ENCODE measurements at regions not wholly inside any gene's neighbourhood (a gene's known extent, or its start where the extent isn't known, plus 50 kb on each side); places are given as distances from the start of the nearest gene placed in this dataset.

DNA sequence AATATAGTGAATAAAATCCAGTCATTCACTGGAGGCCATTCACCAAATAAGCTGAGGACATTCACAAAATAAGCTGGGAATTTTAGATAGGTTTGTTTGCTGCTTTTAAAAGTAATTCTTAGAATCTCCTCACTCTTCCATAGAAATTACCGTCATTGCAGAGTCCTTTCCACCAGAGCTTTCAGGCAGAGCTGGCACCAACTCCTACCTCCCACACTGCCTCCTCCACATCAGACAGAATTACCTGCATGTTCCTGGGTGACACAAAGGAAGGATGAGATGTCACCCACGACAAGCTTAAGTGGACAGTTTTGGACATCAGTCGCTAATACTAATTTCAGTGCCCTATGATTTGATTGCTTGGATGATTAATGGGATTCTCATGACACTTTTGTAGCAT lies 1113.2 kb downstream of the IGSF11 start:
- no peak overlapping the region for H3K27ac ChIP-seq
- no peaks in the 10 kb centered on the region for H3K79me2 ChIP-seq (ENCODE audit: insufficient read depth)
- no peaks in the 10 kb centered on the region for H3K36me3 ChIP-seq (ENCODE audit: low read depth)
- no peak for DNase-seq
- no peaks in the 10 kb centered on the region for H3K9me2 ChIP-seq (ENCODE audit: insufficient read depth)
- H3K4me3 ChIP-seq: no peak overlapping the region
- H3K27me3 ChIP-seq (replicated peaks; ENCODE audit: insufficient read depth): no peaks in the 10 kb centered on the region
- H3K9ac ChIP-seq: no peak overlapping the region
- H3K9me3 ChIP-seq (ENCODE audit: low read depth): no peaks in the 10 kb centered on the region
- no peaks in the 10 kb centered on the region for H3F3A ChIP-seq (ENCODE audit: insufficient read depth)
- no peaks in the 10 kb centered on the region for H4K20me1 ChIP-seq (ENCODE audit: insufficient read depth)
- H2AFZ ChIP-seq: no peak overlapping the region
- 59 to 66% methylated on average over 3 of the region's 3 CpGs for WGBS, 2 experiments (ENCODE audit: low coverage in 1 of 2, low lambda C conversion rate in 2 of 2, missing lambda C conversion rate in 2 of 2)
- no peaks in the 10 kb centered on the region for H3K4me1 ChIP-seq (ENCODE audit: insufficient read depth)
- in situ Hi-C loops (cut with MboI): no loop called here
- TF ChIP-seq EZH2 (IDR thresholded peaks at IDR 0.05; ENCODE audit: insufficient read depth, poor library complexity, severe bottlenecking) (no peak), EZH2phosphoT487 (IDR thresholded peaks at IDR 0.05; ENCODE audit: insufficient read depth, low read depth) (no peak)
- no peak overlapping the region for H3K4me2 ChIP-seq (ENCODE audit: unreplicated experiment)

DNA sequence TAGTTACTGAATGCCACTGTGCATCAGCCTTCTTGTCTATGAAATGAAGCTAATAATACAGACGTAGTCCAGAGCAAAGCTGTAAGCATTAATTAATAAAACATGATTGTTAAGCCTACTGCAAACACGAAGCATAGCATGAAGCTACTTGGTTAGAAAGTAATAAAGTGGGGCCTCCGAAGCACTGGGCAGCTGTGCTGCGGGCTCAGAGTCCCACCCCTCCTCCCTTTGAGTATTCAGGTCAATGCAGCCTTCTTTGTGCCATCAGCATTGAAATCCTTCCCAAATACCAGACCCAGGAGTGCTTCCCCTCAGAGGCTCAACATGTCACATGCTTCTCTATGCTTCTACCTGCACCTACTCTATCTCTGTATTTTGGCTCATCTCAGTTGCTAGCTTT lies 1112.6 kb downstream of the IGSF11 start:
- H3K4me1 ChIP-seq (ENCODE audit: insufficient read depth): no peaks in the 10 kb centered on the region
- no peak overlapping the region for H3K9ac ChIP-seq
- in situ Hi-C loops (cut with MboI): no loop called here

DNA sequence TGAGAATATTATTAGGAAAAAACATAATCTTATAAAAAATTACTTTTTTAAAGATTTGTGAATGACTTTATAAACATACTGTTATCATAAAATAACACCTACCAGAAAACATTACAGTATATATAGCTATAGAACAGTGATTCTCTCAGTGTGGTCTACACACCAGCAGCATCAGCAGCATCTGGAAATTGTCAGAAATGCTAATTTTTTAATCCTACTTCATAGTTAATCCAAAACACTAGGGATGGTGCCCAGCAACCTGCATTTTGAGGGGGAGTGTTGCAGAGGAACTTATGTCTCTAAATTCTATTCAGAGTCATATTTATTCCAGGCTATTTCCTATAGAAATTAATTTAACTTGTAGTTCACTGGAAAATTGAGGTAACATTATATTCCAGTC lies 1107.8 kb downstream of the IGSF11 start:
- H3K9me2 ChIP-seq (ENCODE audit: insufficient read depth): no peaks in the 10 kb centered on the region
- H3K4me2 ChIP-seq (ENCODE audit: unreplicated experiment): no peak overlapping the region
- H3K27me3 ChIP-seq (replicated peaks; ENCODE audit: insufficient read depth): no peaks in the 10 kb centered on the region
- DNase-seq: no peak
- H3K4me3 ChIP-seq: no peak overlapping the region
- TF ChIP-seq EZH2phosphoT487 (IDR thresholded peaks at IDR 0.05; ENCODE audit: insufficient read depth, low read depth) (no peak), EZH2 (IDR thresholded peaks at IDR 0.05; ENCODE audit: insufficient read depth, poor library complexity, severe bottlenecking) (no peak)
- no peaks in the 10 kb centered on the region for H3F3A ChIP-seq (ENCODE audit: insufficient read depth)
- no peak overlapping the region for H3K9ac ChIP-seq
- H4K20me1 ChIP-seq (ENCODE audit: insufficient read depth): no peaks in the 10 kb centered on the region
- no peak overlapping the region for H2AFZ ChIP-seq
- H3K36me3 ChIP-seq (ENCODE audit: low read depth): no peaks in the 10 kb centered on the region
- in situ Hi-C loops (cut with MboI): no loop called here
- no peak overlapping the region for H3K27ac ChIP-seq
- H3K79me2 ChIP-seq (ENCODE audit: insufficient read depth): no peaks in the 10 kb centered on the region
- H3K9me3 ChIP-seq (ENCODE audit: low read depth): no peaks in the 10 kb centered on the region
- no peaks in the 10 kb centered on the region for H3K4me1 ChIP-seq (ENCODE audit: insufficient read depth)

More for the DNA sequence above, 1112.6 kb downstream of the IGSF11 start:
- Histone ChIP-seq H3K27me3 (replicated peaks; ENCODE audit: insufficient read depth) (no peaks in the 10 kb centered on the region), H3K36me3 (ENCODE audit: low read depth) (no peaks in the 10 kb centered on the region), H2AFZ (no peak overlapping the region), H3K27ac (no peak overlapping the region), H3F3A (ENCODE audit: insufficient read depth) (no peaks in the 10 kb centered on the region), H3K4me2 (ENCODE audit: unreplicated experiment) (no peak overlapping the region), H3K4me3 (no peak overlapping the region), H3K9me3 (ENCODE audit: low read depth) (no peaks in the 10 kb centered on the region), H3K79me2 (ENCODE audit: insufficient read depth) (no peaks in the 10 kb centered on the region), H4K20me1 (ENCODE audit: insufficient read depth) (no peaks in the 10 kb centered on the region), H3K9me2 (ENCODE audit: insufficient read depth) (no peaks in the 10 kb centered on the region)
- WGBS, 2 experiments (ENCODE audit: low coverage in 1 of 2, low lambda C conversion rate in 2 of 2, missing lambda C conversion rate in 2 of 2): 58 to 60% methylated on average over 4 of the region's 4 CpGs
- TF ChIP-seq EZH2phosphoT487 (IDR thresholded peaks at IDR 0.05; ENCODE audit: insufficient read depth, low read depth) (no peak), EZH2 (IDR thresholded peaks at IDR 0.05; ENCODE audit: insufficient read depth, poor library complexity, severe bottlenecking) (no peak)
- no peak for DNase-seq

DNA sequence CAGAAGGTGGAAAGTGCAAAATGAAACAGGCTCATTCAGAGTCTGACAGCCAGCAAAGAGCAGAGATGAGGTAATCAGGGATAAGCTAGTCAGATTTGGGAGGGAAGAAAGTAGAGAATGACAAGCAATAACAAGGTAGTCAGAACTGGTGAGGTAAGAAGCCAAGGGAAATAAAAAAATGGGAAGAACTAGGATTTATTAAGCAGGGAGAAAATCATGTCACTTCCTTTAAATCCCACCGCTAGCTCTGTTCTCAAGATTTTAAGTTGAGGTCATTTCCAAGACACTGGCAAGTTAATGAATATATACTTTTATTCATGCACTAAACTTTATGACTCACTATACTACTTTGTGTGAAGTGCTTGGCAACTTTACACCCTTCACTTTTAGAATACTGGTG lies 1106.8 kb downstream of the IGSF11 start:
- Histone ChIP-seq H3K4me2 (ENCODE audit: unreplicated experiment) (no peak overlapping the region), H3K27ac (no peak overlapping the region), H3K9me2 (ENCODE audit: insufficient read depth) (no peaks in the 10 kb centered on the region), H3K79me2 (ENCODE audit: insufficient read depth) (no peaks in the 10 kb centered on the region), H2AFZ (no peak overlapping the region), H3F3A (ENCODE audit: insufficient read depth) (no peaks in the 10 kb centered on the region), H3K4me3 (no peak overlapping the region), H4K20me1 (ENCODE audit: insufficient read depth) (no peaks in the 10 kb centered on the region), H3K27me3 (replicated peaks; ENCODE audit: insufficient read depth) (no peaks in the 10 kb centered on the region), H3K9ac (no peak overlapping the region), H3K4me1 (ENCODE audit: insufficient read depth) (no peaks in the 10 kb centered on the region), H3K36me3 (ENCODE audit: low read depth) (no peaks in the 10 kb centered on the region), H3K9me3 (ENCODE audit: low read depth) (no peaks in the 10 kb centered on the region)
- 88 to 100% methylated on average over 1 of the region's 1 CpG for WGBS, 2 experiments (ENCODE audit: low coverage in 1 of 2, low lambda C conversion rate in 2 of 2, missing lambda C conversion rate in 2 of 2)
- no peak for TF ChIP-seq EZH2phosphoT487 (IDR thresholded peaks at IDR 0.05; ENCODE audit: insufficient read depth, low read depth)
- no peak for TF ChIP-seq EZH2 (IDR thresholded peaks at IDR 0.05; ENCODE audit: insufficient read depth, poor library complexity, severe bottlenecking)
- in situ Hi-C loops (cut with MboI): no loop called here
- peak; percentile 9 for DNase-seq

DNA sequence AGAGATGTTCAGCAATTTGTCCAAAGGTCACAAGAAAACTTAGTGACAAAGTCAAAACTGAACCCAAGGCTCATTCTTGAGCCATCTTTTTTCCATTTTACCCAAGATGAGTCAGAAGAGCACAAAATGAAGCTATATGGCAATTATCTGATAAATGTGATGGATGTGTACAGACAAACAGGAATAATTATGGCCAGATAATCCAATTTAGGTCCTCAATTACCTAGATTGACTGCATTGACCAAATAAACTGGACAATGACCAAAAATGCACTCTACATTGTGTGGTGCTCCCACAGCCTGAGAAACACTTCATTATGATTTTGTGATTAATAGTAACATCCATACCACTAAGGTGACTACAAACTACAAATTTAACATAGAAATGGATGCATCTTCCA lies 1105.8 kb downstream of the IGSF11 start:
- Histone ChIP-seq H3K9me3 (ENCODE audit: low read depth) (no peaks in the 10 kb centered on the region), H3K79me2 (ENCODE audit: insufficient read depth) (no peaks in the 10 kb centered on the region), H3K27ac (no peak overlapping the region), H3K4me1 (ENCODE audit: insufficient read depth) (no peaks in the 10 kb centered on the region), H4K20me1 (ENCODE audit: insufficient read depth) (no peaks in the 10 kb centered on the region), H3F3A (ENCODE audit: insufficient read depth) (no peaks in the 10 kb centered on the region), H3K4me2 (ENCODE audit: unreplicated experiment) (no peak overlapping the region), H2AFZ (no peak overlapping the region), H3K9ac (no peak overlapping the region), H3K27me3 (replicated peaks; ENCODE audit: insufficient read depth) (no peaks in the 10 kb centered on the region), H3K4me3 (no peak overlapping the region), H3K9me2 (ENCODE audit: insufficient read depth) (no peaks in the 10 kb centered on the region), H3K36me3 (ENCODE audit: low read depth) (no peaks in the 10 kb centered on the region)
- in situ Hi-C loops (cut with MboI): no loop called here
- no peak for TF ChIP-seq EZH2 (IDR thresholded peaks at IDR 0.05; ENCODE audit: insufficient read depth, poor library complexity, severe bottlenecking)
- no peak for TF ChIP-seq EZH2phosphoT487 (IDR thresholded peaks at IDR 0.05; ENCODE audit: insufficient read depth, low read depth)
- DNase-seq: no peak

All from GM23248 (cell line).